H1 (cell line): ENCODE measurements at regions not wholly inside any gene's neighbourhood (a gene's known extent, or its start where the extent isn't known, plus 50 kb on each side); places are given as distances from the start of the nearest gene placed in this dataset.

Experiments
- CBX8 ChIP-seq: fragments of 300-800, 300-1000 bp; sonication (generic); IDR thresholded peaks from 2 replicates; pipeline ENCODE4 v1.7.1; 2016; ENCODE audit warnings: low read depth, low read length, borderline replicate concordance
- CHD7 ChIP-seq: fragments of 300-600 bp; sonication (generic); IDR thresholded peaks from 2 replicates; pipeline ENCODE4 v1.7.1; 2012; ENCODE audit warnings: low read length, moderate library complexity, mild to moderate bottlenecking, inconsistent platforms; ENCODE audit not compliant: insufficient replicate concordance
- HDAC2 ChIP-seq, 2 experiments: fragments of 300-600 bp in 1 of 2; sonication (generic) in 1 of 2; IDR thresholded peaks; 2 replicates each; pipeline ENCODE4 v1.6.1; 2011 to 2012; ENCODE audit warnings: low read depth in 2 of 2, low read length in 2 of 2, mild to moderate bottlenecking in 2 of 2, moderate library complexity in 2 of 2, borderline replicate concordance in 1 of 2, inconsistent platforms in 1 of 2
- SP1 ChIP-seq: IDR thresholded peaks from 2 replicates; pipeline ENCODE4 v1.6.1; 2011; ENCODE audit warnings: low read depth, low read length

GRCh38 chr6:16932920-16933319, 168.9 kb upstream of the STMND1 start (continued):
- TF ChIP-seq CHD7 (no peak), CBX8 (no peak), HDAC2 (IDR thresholded peaks at IDR 0.05; ENCODE audit: borderline replicate concordance in 1 of 2, low read depth in 2 of 2, low read length in 2 of 2) (no peak), SP1 (no peak)
